PC-3 (cell line): ENCODE measurements at regions not wholly inside any gene's neighbourhood (a gene's known extent, or its start where the extent isn't known, plus 50 kb on each side); places are given as distances from the start of the nearest gene placed in this dataset.

Experiments used
- ATAC-seq: fragments of 200-7000 bp; cut with Tn5 transposase; 2 replicates; pipeline ENCODE4 v1.9.1; 2020; ENCODE audit warnings: mild to moderate bottlenecking, moderate library complexity
- BruUV-seq: library from RNA; stranded (reverse); fragments of 400-500 nt; replicated peaks from 2 replicates; lab custom pipeline; 2021; lab: Mats Ljungman, UMichigan
- CTCF ChIA-PET: fragments of 300-600 bp; sonication (Branson Sonifier 250); formaldehyde crosslinking; loops from one replicate; lab custom pipeline; 2022; ENCODE audit warnings: antibody characterized with exemption; lab: Charles Lee
- POLR2A ChIA-PET: fragments of 300-600 bp; sonication (Branson Sonifier 250); formaldehyde crosslinking; loops from one replicate; lab custom pipeline; 2022; ENCODE audit warnings: antibody characterized with exemption; ENCODE audit not compliant: unreplicated experiment; lab: Charles Lee
- DNase-seq: peaks from one replicate; pipeline ENCODE4 v3.0.0-alpha.2; 2015
- H2AFZ ChIP-seq: fragments of 300-600 bp; sonication (generic); 2 replicates; pipeline ENCODE4 v1.6.0; 2016; ENCODE audit warnings: antibody characterized with exemption, low read length
- H3F3A ChIP-seq: fragments of 300-600 bp; sonication (generic); one replicate; pipeline ENCODE4 v1.6.0; 2017; ENCODE audit warnings: antibody characterized with exemption, low read length, control low read depth, mild to moderate bottlenecking; ENCODE audit not compliant: unreplicated experiment
- H3K27ac ChIP-seq: fragments of 300-600 bp; sonication (generic); 2 replicates; pipeline ENCODE4 v1.5.1; 2016; ENCODE audit warnings: mild to moderate bottlenecking, low read length
- H3K27me3 ChIP-seq: fragments of 300-600 bp; sonication (generic); 2 replicates; pipeline ENCODE4 v1.6.1; 2016; ENCODE audit warnings: low read length, mixed read lengths
- H3K36me3 ChIP-seq: fragments of 300-600 bp; sonication (generic); 2 replicates; pipeline ENCODE4 v1.6.1; 2016; ENCODE audit warnings: low read depth, mixed run types, low read length, mixed read lengths
- H3K4me1 ChIP-seq: fragments of 300-600 bp; sonication (generic); 2 replicates; pipeline ENCODE4 v1.5.1; 2016; ENCODE audit warnings: low read length; ENCODE audit not compliant: insufficient read depth
- H3K4me2 ChIP-seq: fragments of 300-600 bp; sonication (generic); 2 replicates; pipeline ENCODE4 v1.6.0; 2016; ENCODE audit warnings: low read length
- H3K4me3 ChIP-seq: fragments of 300-600 bp; sonication (generic); 2 replicates; pipeline ENCODE4 v1.5.1; 2016; ENCODE audit warnings: mild to moderate bottlenecking, low read length, mixed read lengths
- H3K79me2 ChIP-seq: fragments of 300-600 bp; sonication (generic); 2 replicates; pipeline ENCODE4 v1.6.1; 2017; ENCODE audit warnings: low read length, mixed read lengths
- H3K9ac ChIP-seq: fragments of 300-600 bp; sonication (generic); 2 replicates; pipeline ENCODE4 v1.6.0; 2016; ENCODE audit warnings: mild to moderate bottlenecking, low read length
- H3K9me2 ChIP-seq: fragments of 300-600 bp; sonication (generic); replicated peaks from 2 replicates; pipeline ENCODE4 v1.6.1; 2016; ENCODE audit warnings: mixed run types, low read length, mixed read lengths
- H3K9me3 ChIP-seq: fragments of 300-600 bp; sonication (generic); 2 replicates; pipeline ENCODE4 v1.6.1; 2016; ENCODE audit warnings: low read length, mixed read lengths
- H4K20me1 ChIP-seq: fragments of 300-600 bp; sonication (generic); 2 replicates; pipeline ENCODE4 v1.6.1; 2016; ENCODE audit warnings: low read length, mixed read lengths
- CTCF ChIP-seq: fragments of 300-600 bp; sonication (generic); conservative IDR thresholded peaks from 2 replicates; pipeline ENCODE4 v1.5.1; 2017; ENCODE audit warnings: antibody characterized with exemption, low read depth, mild to moderate bottlenecking, low read length
- EZH2 ChIP-seq: fragments of 300-600 bp; sonication (generic); IDR thresholded peaks from one replicate; pipeline ENCODE4 v1.6.1; 2017; ENCODE audit warnings: antibody characterized with exemption, mild to moderate bottlenecking, low read length; ENCODE audit not compliant: unreplicated experiment
- EZH2phosphoT487 ChIP-seq: fragments of 300-600 bp; sonication (generic); IDR thresholded peaks from 2 replicates; pipeline ENCODE4 v1.6.1; 2018; ENCODE audit warnings: mild to moderate bottlenecking, antibody characterized with exemption, low read length, borderline replicate concordance
- intact Hi-C: fragments of 100-400 bp; cut with micrococcal nuclease; formaldehyde crosslinking; loops from 2 replicates; pipeline ENCODE4 v1.9.0; 2023

- no peak overlapping the region for H2AFZ ChIP-seq
- DNase-seq, result no peak
- H3K4me1 ChIP-seq, result no peaks in the 10 kb centered on the region
- no peaks in the 10 kb centered on the region for H3K27me3 ChIP-seq
- CTCF ChIA-PET, result no interaction called here
- H3K9me3 ChIP-seq, result no peaks in the 10 kb centered on the region
- H3K9me2 ChIP-seq, result no peaks in the 10 kb centered on the region
- no peak overlapping the region for H3K4me2 ChIP-seq
- no TSS peak for BruUV-seq
- intact Hi-C loops, result no loop called here
- H3K79me2 ChIP-seq, result no peaks in the 10 kb centered on the region
- H3F3A ChIP-seq, result no peaks in the 10 kb centered on the region
- POLR2A ChIA-PET, result no interaction called here
- TF ChIP-seq CTCF (no peak), EZH2 (no peak)
- no peak overlapping the region for H3K27ac ChIP-seq
- ATAC-seq, result no peak
- H4K20me1 ChIP-seq, result no peaks in the 10 kb centered on the region
- H3K36me3 ChIP-seq, result no peaks in the 10 kb centered on the region
- H3K9ac ChIP-seq, result no peak overlapping the region
- H3K4me3 ChIP-seq, result no peak overlapping the region
These were observed 170.3 kb upstream of the FTMT start for GRCh38 chr5:121681229-121681855.

GRCh38 chr5:121688126-121688525 is 163.6 kb upstream of the FTMT start:
- H3K27ac ChIP-seq, result no peak overlapping the region
- intact Hi-C loops, result no loop called here
- no peak overlapping the region for H3K4me3 ChIP-seq
- ChIA-PET POLR2A (no interaction called here), CTCF (no interaction called here)
- H3F3A ChIP-seq, result no peaks in the 10 kb centered on the region
- DNase-seq (no peak), ATAC-seq (no peak)
- no peaks in the 10 kb centered on the region for H3K4me1 ChIP-seq
- H3K4me2 ChIP-seq, result no peak overlapping the region
- H3K79me2 ChIP-seq, result no peaks in the 10 kb centered on the region
- H4K20me1 ChIP-seq, result no peaks in the 10 kb centered on the region
- H3K9me3 ChIP-seq, result no peaks in the 10 kb centered on the region
- H3K9me2 ChIP-seq, result no peaks in the 10 kb centered on the region
- no peaks in the 10 kb centered on the region for H3K27me3 ChIP-seq
- H3K9ac ChIP-seq, result no peak overlapping the region
- BruUV-seq, result no TSS peak
- no peak overlapping the region for H2AFZ ChIP-seq
- no peaks in the 10 kb centered on the region for H3K36me3 ChIP-seq
- TF ChIP-seq EZH2phosphoT487 (no peak), CTCF (no peak), EZH2 (no peak)

GRCh38 chr5:121688781-121689180 is 162.9 kb upstream of the FTMT start:
- H3K9ac ChIP-seq, result no peak overlapping the region
- POLR2A ChIA-PET, result no interaction called here

More at GRCh38 chr5:121688781-121689180, 162.9 kb upstream of the FTMT start:
- no peaks in the 10 kb centered on the region for H3F3A ChIP-seq
- no peaks in the 10 kb centered on the region for H3K9me3 ChIP-seq
- ATAC-seq (no peak), DNase-seq (no peak)
- no TSS peak for BruUV-seq
- H3K79me2 ChIP-seq, result no peaks in the 10 kb centered on the region
- no peak overlapping the region for H2AFZ ChIP-seq
- no peak overlapping the region for H3K4me3 ChIP-seq
- no peaks in the 10 kb centered on the region for H3K4me1 ChIP-seq
- H3K36me3 ChIP-seq, result no peaks in the 10 kb centered on the region
- CTCF ChIA-PET, result no interaction called here
- intact Hi-C loops, result no loop called here
- no peak overlapping the region for H3K27ac ChIP-seq
- no peaks in the 10 kb centered on the region for H4K20me1 ChIP-seq
- H3K27me3 ChIP-seq, result no peaks in the 10 kb centered on the region
- H3K4me2 ChIP-seq, result no peak overlapping the region
- no peaks in the 10 kb centered on the region for H3K9me2 ChIP-seq
- TF ChIP-seq EZH2phosphoT487, result no peak
- no peak for TF ChIP-seq CTCF
